HT1080 (cell line): ENCODE measurements at regions not wholly inside any gene's neighbourhood (a gene's known extent, or its start where the extent isn't known, plus 50 kb on each side); places are given as distances from the start of the nearest gene placed in this dataset.
"Not testable (repeated sequence)": the region's sequence is repeated elsewhere in the genome, so short reads cannot be mapped to it uniquely, and the experiment has no call there.

Experiments used
- DNase-seq: peaks from one replicate; pipeline ENCODE4 v3.0.0-alpha.2; 2015; ENCODE audit warnings: low read depth

- peak; percentile 42 for DNase-seq
Measured at GRCh38 chrX:16319929-16320328, 152.6 kb downstream of the MAGEB17 start.

- peak; percentile 60 for DNase-seq
Measured at GRCh38 chrX:16320765-16321355, 153.6 kb downstream of the MAGEB17 start.

GRCh38 chrX:16333453-16333852 is 166.2 kb downstream of the MAGEB17 start:
- no peak for DNase-seq

GRCh38 chrX:16335181-16335580 is 167.9 kb downstream of the MAGEB17 start:
- DNase-seq, result no peak

- no peak for DNase-seq
Measured at GRCh38 chrX:16347968-16348670, 180.8 kb downstream of the MAGEB17 start.

GRCh38 chrX:16357902-16358301 is 190.6 kb downstream of the MAGEB17 start:
- DNase-seq, result no peak

GRCh38 chrX:16360056-16360455 is 192.8 kb downstream of the MAGEB17 start:
- DNase-seq, result not testable (repeated sequence)

- no peak for DNase-seq
Measured at GRCh38 chrX:16368696-16369095, 201.4 kb downstream of the MAGEB17 start.

- no peak for DNase-seq
Measured at GRCh38 chrX:16376056-16376455, 208.8 kb downstream of the MAGEB17 start.

- no peak for DNase-seq
Measured at GRCh38 chrX:16386126-16386525, 218.8 kb downstream of the MAGEB17 start.

GRCh38 chrX:16392597-16392996 is 225.3 kb downstream of the MAGEB17 start:
- no peak for DNase-seq

GRCh38 chrX:16394290-16394689 is 227.0 kb downstream of the MAGEB17 start:
- DNase-seq, result no peak

- DNase-seq, result no peak
Measured at GRCh38 chrX:16403808-16404207, 236.5 kb downstream of the MAGEB17 start.

- DNase-seq, result no peak
Measured at GRCh38 chrX:16416588-16416987, 233.4 kb upstream of the S100G start.

GRCh38 chrX:16418650-16419049 is 231.3 kb upstream of the S100G start:
- no peak for DNase-seq

- no peak for DNase-seq
Measured at GRCh38 chrX:16427668-16428067, 222.3 kb upstream of the S100G start.

- DNase-seq, result no peak
Measured at GRCh38 chrX:16429406-16429805, 220.6 kb upstream of the S100G start.

GRCh38 chrX:16431266-16431665 is 218.7 kb upstream of the S100G start:
- DNase-seq, result no peak

GRCh38 chrX:16433021-16433420 is 216.9 kb upstream of the S100G start:
- DNase-seq, result no peak

GRCh38 chrX:16435399-16435986 is 214.5 kb upstream of the S100G start:
- DNase-seq, result no peak

GRCh38 chrX:16436348-16437188 is 213.4 kb upstream of the S100G start:
- DNase-seq, result peak; percentile 72

- DNase-seq, result no peak
Measured at GRCh38 chrX:16440446-16440845, 209.5 kb upstream of the S100G start.
